Type B pancreatic cell (in vitro differentiated cells): ENCODE measurements at regions not wholly inside any gene's neighbourhood (a gene's known extent, or its start where the extent isn't known, plus 50 kb on each side); places are given as distances from the start of the nearest gene placed in this dataset.
"Not testable (repeated sequence)": the region's sequence is repeated elsewhere in the genome, so short reads cannot be mapped to it uniquely, and the experiment has no call there.

Experiments used
- DNase-seq: peaks from one replicate; pipeline ENCODE4 v3.0.0; 2021; ENCODE audit warnings: mixed read lengths; ENCODE audit not compliant: unreplicated experiment; ENCODE audit errors: extremely low spot score
- H3K27ac Mint-ChIP-seq: 2 replicates; pipeline ENCODE4 v1.8.0; 2021; ENCODE audit warnings: mild to moderate bottlenecking, mixed read lengths
- H3K27me3 Mint-ChIP-seq: 2 replicates; pipeline ENCODE4 v1.8.0; 2021; ENCODE audit warnings: mixed read lengths
- H3K36me3 Mint-ChIP-seq: 2 replicates; pipeline ENCODE4 v1.8.0; 2021; ENCODE audit warnings: mixed read lengths
- H3K4me1 Mint-ChIP-seq: one replicate; pipeline ENCODE4 v1.8.0; 2021; ENCODE audit warnings: mixed read lengths; ENCODE audit not compliant: unreplicated experiment
- H3K4me3 Mint-ChIP-seq: 2 replicates; pipeline ENCODE4 v1.8.0; 2021; ENCODE audit warnings: mild to moderate bottlenecking, mixed read lengths
- H3K9me3 Mint-ChIP-seq: 2 replicates; pipeline ENCODE4 v1.8.0; 2021; ENCODE audit warnings: mixed read lengths
- TF ChIP-seq, protein P1 (sequence below): fragments of 200-600 bp; sonication (generic); conservative IDR thresholded peaks from 2 replicates; pipeline ENCODE4 v1.5.0; 2021; ENCODE audit warnings: antibody characterized with exemption, mild to moderate bottlenecking

DNA sequence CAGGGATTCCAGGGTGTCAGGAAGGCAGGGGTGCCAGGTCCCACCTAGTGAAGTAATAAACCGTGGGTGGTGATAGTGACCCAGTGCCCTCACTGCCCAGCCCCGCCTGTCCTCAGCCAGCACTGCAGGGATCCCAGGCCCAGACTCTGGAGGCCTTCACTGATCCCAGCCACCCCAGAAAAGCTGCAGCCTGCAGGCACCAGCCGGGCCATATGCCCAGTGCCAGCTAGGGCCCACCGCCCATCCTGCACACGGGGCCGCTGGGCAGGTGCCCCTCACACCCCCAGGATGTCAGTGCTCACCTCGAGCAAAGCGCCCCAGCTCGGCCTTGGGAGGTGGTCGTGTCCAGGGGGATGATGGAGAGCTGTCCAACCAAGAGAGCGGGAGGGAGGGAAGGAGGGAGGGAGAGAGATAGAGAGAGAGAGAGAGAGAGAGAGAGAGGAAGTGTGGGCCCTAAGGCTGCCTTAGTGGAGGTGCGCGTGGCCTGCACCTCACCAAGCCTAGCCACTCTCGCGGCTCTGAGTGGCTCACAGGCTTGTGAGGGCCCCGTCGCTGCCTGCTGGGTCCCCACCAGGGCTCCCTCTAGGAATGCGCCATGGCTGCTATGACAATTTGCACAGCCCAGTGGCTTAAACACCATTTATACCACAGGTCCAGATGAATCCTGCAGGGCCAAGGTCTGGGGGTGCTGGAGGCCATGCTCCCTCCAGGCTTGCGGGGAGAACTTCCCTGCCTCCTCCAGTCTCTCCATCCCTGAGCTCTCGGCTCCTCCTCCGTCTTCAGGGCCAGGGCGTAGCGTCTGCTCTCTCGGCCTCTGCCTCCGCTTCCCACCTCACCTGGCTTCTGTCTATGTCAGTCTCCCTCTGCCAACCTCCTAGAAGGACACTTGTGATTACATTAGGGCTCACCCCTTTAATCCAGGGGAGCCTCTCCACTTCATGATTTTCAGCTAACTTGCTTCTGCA lies 401.0 kb downstream of the TMEM121 start:
- no peak overlapping the region for H3K4me3 Mint-ChIP-seq
- H3K4me1 Mint-ChIP-seq, result no peaks in the 10 kb centered on the region
- no peak overlapping the region for H3K27ac Mint-ChIP-seq
- DNase-seq, result no peak
- peaks cover 4% of the 10 kb centered on the region for H3K9me3 Mint-ChIP-seq
- no peaks in the 10 kb centered on the region for H3K36me3 Mint-ChIP-seq
- no peaks in the 10 kb centered on the region for H3K27me3 Mint-ChIP-seq
- TF ChIP-seq, protein P1, sequence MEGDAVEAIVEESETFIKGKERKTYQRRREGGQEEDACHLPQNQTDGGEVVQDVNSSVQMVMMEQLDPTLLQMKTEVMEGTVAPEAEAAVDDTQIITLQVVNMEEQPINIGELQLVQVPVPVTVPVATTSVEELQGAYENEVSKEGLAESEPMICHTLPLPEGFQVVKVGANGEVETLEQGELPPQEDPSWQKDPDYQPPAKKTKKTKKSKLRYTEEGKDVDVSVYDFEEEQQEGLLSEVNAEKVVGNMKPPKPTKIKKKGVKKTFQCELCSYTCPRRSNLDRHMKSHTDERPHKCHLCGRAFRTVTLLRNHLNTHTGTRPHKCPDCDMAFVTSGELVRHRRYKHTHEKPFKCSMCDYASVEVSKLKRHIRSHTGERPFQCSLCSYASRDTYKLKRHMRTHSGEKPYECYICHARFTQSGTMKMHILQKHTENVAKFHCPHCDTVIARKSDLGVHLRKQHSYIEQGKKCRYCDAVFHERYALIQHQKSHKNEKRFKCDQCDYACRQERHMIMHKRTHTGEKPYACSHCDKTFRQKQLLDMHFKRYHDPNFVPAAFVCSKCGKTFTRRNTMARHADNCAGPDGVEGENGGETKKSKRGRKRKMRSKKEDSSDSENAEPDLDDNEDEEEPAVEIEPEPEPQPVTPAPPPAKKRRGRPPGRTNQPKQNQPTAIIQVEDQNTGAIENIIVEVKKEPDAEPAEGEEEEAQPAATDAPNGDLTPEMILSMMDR, result no peak

DNA sequence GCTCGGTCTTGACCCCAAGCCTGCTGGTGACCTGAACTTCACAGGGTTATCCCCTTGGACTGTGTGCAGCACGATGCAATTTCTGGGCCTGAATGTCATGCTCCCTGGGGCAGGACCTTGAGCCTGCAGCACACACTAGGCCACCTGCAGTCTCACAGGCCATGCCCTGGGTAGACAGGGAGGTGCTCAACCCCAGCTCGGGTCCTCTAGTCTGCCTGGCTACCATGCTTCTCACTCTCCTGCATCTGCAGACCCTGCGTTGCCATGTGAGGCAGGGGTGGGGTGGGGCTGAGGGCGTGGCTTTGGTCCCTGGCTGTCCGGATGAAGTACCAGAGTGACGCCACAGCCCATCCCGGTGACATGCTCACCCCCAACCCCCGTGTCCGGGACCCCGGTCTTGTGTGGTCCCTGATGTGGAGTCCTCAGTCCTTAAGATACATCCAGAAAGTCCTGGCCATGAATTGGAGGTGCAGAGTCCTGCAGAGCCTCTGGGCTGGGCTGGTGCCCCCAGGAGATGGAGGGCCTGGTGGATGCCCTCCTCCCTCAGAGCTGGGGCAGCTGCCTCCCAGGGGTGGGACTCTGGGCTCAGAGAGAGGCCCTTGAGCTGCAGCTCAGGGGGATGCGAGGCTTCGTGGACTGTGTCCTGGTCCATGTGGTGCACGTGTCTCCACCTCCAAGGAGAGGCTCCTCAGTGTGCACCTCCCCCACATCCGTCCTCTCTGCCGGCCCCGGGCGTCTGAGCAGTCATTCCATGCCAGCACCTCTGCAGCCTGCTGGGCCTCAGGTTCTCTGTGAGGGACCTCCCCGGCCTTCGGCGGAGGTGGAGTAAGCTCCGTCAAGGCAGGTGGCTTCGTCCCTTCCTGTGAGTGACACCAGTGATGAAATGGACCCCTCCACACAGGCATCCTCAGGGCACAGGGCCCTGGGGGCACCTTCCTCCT lies 402.1 kb downstream of the TMEM121 start:
- H3K4me3 Mint-ChIP-seq, H3K4me1 Mint-ChIP-seq, H3K27me3 Mint-ChIP-seq, H3K36me3 Mint-ChIP-seq, H3K27ac Mint-ChIP-seq, DNase-seq, H3K9me3 Mint-ChIP-seq: not testable (repeated sequence)

DNA sequence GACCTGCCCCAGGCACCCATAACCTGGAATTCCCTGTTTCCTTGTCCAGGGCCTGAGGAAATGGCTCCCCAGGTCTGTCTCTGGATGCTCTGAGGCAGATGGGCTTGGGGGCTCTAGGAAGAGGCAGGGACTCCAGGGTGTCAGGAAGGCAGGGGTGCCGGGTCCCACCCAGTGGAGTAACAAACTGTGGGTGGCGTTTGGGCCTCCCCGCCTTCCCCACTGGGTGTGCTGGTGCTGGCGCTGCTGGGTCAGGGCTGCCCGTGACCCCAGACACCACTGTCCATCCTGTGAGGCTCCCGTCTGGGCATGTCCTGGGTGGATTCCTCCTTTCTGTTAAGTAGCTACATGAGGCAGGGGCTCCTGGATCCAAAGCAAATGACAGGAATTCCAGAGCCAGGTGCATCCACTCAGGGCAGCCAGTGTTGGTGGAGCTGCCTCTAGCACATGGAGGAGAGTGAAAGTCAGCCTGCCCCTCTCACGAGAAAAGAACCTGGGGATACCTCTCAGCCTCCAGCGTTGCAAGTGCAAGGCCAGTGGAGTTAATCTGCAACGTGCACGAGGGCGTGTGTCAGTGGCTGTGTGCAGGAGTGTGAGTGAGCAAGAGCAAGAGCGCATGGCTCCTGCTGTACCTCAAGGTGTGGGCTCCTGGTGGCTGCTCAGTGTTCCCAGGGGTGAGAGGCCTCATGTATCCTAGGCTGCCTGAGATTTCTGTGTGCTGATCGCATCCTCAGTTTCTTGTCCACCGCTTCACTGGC lies 403.1 kb downstream of the TMEM121 start:
- H3K4me3 Mint-ChIP-seq, result no peak overlapping the region
- no peaks in the 10 kb centered on the region for H3K27me3 Mint-ChIP-seq
- TF ChIP-seq, protein P1, result no peak
- no peak overlapping the region for H3K27ac Mint-ChIP-seq
- no peaks in the 10 kb centered on the region for H3K36me3 Mint-ChIP-seq
- DNase-seq, result peak; percentile 39
- no peaks in the 10 kb centered on the region for H3K4me1 Mint-ChIP-seq
- H3K9me3 Mint-ChIP-seq, result no peaks in the 10 kb centered on the region

DNA sequence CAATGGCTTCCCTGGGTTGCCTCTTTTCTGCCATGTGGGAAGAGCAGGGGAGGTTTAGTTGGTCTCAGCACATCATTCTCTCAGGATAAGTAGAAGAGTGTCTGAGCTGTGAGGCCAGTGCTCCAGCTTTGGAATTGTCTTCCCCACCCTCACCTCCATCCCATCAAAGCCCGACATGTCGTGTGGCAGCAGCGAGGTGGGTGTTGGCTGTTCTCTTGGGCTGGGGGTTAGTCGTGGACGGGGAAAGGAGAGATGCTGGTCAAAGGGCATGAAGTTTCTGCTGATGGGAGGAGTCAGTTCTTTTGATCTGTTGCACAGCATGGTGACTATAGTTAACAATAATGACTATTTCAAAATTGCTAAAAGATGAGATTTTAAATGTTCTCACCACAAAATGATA lies 404.2 kb downstream of the TMEM121 start:
- Mint-ChIP-seq H3K27me3 (no peaks in the 10 kb centered on the region), H3K9me3 (no peaks in the 10 kb centered on the region), H3K36me3 (no peaks in the 10 kb centered on the region), H3K4me1 (no peaks in the 10 kb centered on the region), H3K4me3 (no peak overlapping the region), H3K27ac (no peak overlapping the region)
- DNase-seq, result no peak
- TF ChIP-seq, protein P1, result no peak

DNA sequence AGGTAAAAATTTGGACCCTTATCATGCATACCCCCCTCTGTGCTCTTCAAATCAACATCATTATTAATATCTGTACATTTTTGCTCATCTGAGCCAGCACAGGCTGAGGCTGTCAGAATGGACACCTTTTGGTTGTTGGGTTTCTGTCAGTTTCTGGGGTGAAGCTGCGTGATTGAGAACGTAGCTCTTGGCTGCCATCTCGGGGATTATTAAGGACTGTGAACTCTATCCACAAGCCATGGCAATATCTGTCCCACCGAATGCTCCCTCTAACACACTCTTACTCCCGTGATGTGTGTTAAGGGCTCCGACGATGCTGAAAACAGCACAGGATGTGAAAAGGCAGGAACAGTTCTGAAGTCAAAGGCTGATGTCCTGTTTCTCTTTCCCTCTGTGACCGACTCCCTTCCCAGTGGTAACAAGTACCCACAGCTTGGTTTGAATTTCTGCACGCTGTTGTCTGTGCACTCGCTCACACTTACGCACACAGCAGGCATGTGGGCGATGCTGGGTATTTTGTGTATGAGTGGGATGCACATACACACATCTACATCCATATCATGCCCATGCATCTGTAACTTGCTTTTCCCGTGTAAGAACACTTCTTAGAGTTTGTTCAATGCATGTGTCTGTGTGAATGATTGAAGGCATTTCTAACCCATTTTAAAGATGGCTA lies 405.6 kb downstream of the TMEM121 start:
- Mint-ChIP-seq H3K27ac (no peak overlapping the region), H3K4me3 (no peak overlapping the region), H3K9me3 (no peaks in the 10 kb centered on the region), H3K36me3 (no peaks in the 10 kb centered on the region), H3K27me3 (no peaks in the 10 kb centered on the region), H3K4me1 (no peaks in the 10 kb centered on the region)
- TF ChIP-seq, protein P1, result no peak
- DNase-seq, result no peak
